RWPE1 (cell line): ENCODE measurements at regions not wholly inside any gene's neighbourhood (a gene's known extent, or its start where the extent isn't known, plus 50 kb on each side); places are given as distances from the start of the nearest gene placed in this dataset.

Source experiments
- CTCF ChIA-PET: fragments of 350-600 bp; sonication (Branson Sonifier 250); formaldehyde crosslinking; extraction: SDS; loops from one replicate; lab custom pipeline; 2021; lab: Yijun Ruan, JAX
- POLR2A ChIA-PET: fragments of 400-600 bp; formaldehyde crosslinking; extraction: SDS; loops from one replicate; lab custom pipeline; 2020; ENCODE audit warnings: antibody characterized with exemption; ENCODE audit not compliant: low non-redundant PET; lab: Yijun Ruan, JAX
- DNase-seq: peaks from one replicate; pipeline ENCODE4 v3.0.0; 2012; ENCODE audit warnings: low spot score
- H3K27ac ChIP-seq: fragments of 450-650 bp; 2 replicates; pipeline ENCODE4 v1.5.1; 2017
- CTCF ChIP-seq: fragments of 450-650 bp; conservative IDR thresholded peaks from 2 replicates; pipeline ENCODE4 v1.5.1; 2017; ENCODE audit warnings: low read depth, mild to moderate bottlenecking

- H3K27ac ChIP-seq = peak overlapping the region; percentile 73
- ChIA-PET POLR2A (interaction anchor here (0.5 kb wide), 1 partner anchor 12 kb away, joined by 4 read pairs; no protein-coding TSS in a partner anchor), CTCF (no interaction called here)
- DNase-seq = no peak
- TF ChIP-seq CTCF = no peak
Measured at GRCh38 chr6:6970851-6971250, 136.9 kb upstream of the RREB1 start.

GRCh38 chr6:6971369-6971768, 136.4 kb upstream of the RREB1 start:
- CTCF ChIA-PET = interaction anchor here (0.6 kb wide), 1 partner anchor 170 kb away, joined by 5 read pairs; no protein-coding TSS in a partner anchor
- no peak for TF ChIP-seq CTCF
- no peak for DNase-seq
- H3K27ac ChIP-seq = peak overlapping the region; percentile 73
- POLR2A ChIA-PET = interaction anchor here (0.5 kb wide), 2 partner anchors 12 to 266 kb away, joined by 3 to 4 read pairs; no protein-coding TSS in a partner anchor

GRCh38 chr6:6972456-6972855, 135.3 kb upstream of the RREB1 start:
- no peak for TF ChIP-seq CTCF
- ChIA-PET CTCF (interaction anchor here (0.6 kb wide), 1 partner anchor 295 kb away, joined by 5 read pairs; no protein-coding TSS in a partner anchor), POLR2A (no interaction called here)
- no peak overlapping the region for H3K27ac ChIP-seq
- DNase-seq = peak; percentile 42

- TF ChIP-seq CTCF = no peak
- DNase-seq = no peak
- ChIA-PET POLR2A (no interaction called here), CTCF (no interaction called here)
- no peak overlapping the region for H3K27ac ChIP-seq
Measured at GRCh38 chr6:6973721-6974120, 134.0 kb upstream of the RREB1 start.

GRCh38 chr6:6975459-6976111, 132.2 kb upstream of the RREB1 start:
- ChIA-PET CTCF (interaction anchor here (0.7 kb wide), 1 partner anchor 370 kb away, joined by 3 read pairs; no protein-coding TSS in a partner anchor), POLR2A (no interaction called here)
- H3K27ac ChIP-seq = no peak overlapping the region
- DNase-seq = no peak
- TF ChIP-seq CTCF = no peak

GRCh38 chr6:6976193-6976592, 131.6 kb upstream of the RREB1 start:
- no peak overlapping the region for H3K27ac ChIP-seq
- no peak for DNase-seq
- POLR2A ChIA-PET = no interaction called here
- TF ChIP-seq CTCF = no peak
- CTCF ChIA-PET = interaction anchor here (0.6 to 0.7 kb wide), 2 partner anchors 369 to 1379 kb away, joined by 3 to 5 read pairs; no protein-coding TSS in a partner anchor
